ENCODE measurements at regions not wholly inside any gene's neighbourhood (a gene's known extent, or its start where the extent isn't known, plus 50 kb on each side); places are given as distances from the start of the nearest gene placed in this dataset.

GRCh38 chr4:116389139-116389538, 696.2 kb downstream of the TRAM1L1 start:
- TF ChIP-seq CTCF (IDR thresholded peaks at IDR 0.05; ENCODE audit: poor library complexity), result no peak
- no peak for TF ChIP-seq EZH2 (IDR thresholded peaks at IDR 0.05; ENCODE audit: borderline replicate concordance)
- no peak for TF ChIP-seq EZH2phosphoT487 (IDR thresholded peaks at IDR 0.05; ENCODE audit: low read depth, severe bottlenecking, unreplicated experiment)

Measured in hepatocyte (in vitro differentiated cells).